ENCODE measurements at regions not wholly inside any gene's neighbourhood (a gene's known extent, or its start where the extent isn't known, plus 50 kb on each side); places are given as distances from the start of the nearest gene placed in this dataset.

GRCh38 chr18:34633368-34633767, 76.7 kb upstream of the DTNA start:
- Mint-ChIP-seq H3K27me3 (peaks cover 0 to 9% of the 10 kb centered on the region in 2 donors), H3K4me3 (no peak overlapping the region), H3K4me1 (no peaks in the 10 kb centered on the region), H3K27ac (no peak overlapping the region), H3K36me3 (no peaks in the 10 kb centered on the region), H3K9me3 (no peaks in the 10 kb centered on the region)
- DNase-seq = no peak
- Histone ChIP-seq H3K27ac (ENCODE audit: low read length) (no peak overlapping the region), H3K36me3 (ENCODE audit: control insufficient read depth in 2 of 2, extremely low read depth in 1 of 2, insufficient read depth in 1 of 2, low read length in 1 of 2) (no peaks in the 10 kb centered on the region), H3K9me3 (no peaks in the 10 kb centered on the region), H3K4me3 (ENCODE audit: control insufficient read depth in 1 of 2, extremely low read depth in 1 of 2, low read length in 1 of 2) (no peak overlapping the region), H3K27me3 (replicated peaks in 1 of 2; ENCODE audit: control insufficient read depth in 2 of 2, extremely low read depth in 1 of 2, insufficient read depth in 2 of 2, low read length in 1 of 2) (no peaks in the 10 kb centered on the region), H3K4me1 (ENCODE audit: control insufficient read depth in 1 of 2, extremely low read depth in 1 of 2, insufficient read depth in 2 of 2, low read length in 2 of 2) (no peaks in the 10 kb centered on the region)
- no peak for ATAC-seq (replicated peaks in 1 of 4)
- no CpG with 5 or more reads among the region's 1 CpG for WGBS (ENCODE audit: insufficient coverage)
- POLR2A ChIA-PET = no interaction called here
- CTCF ChIA-PET = no interaction called here

GRCh38 chr18:34637094-34637801, 72.8 kb upstream of the DTNA start:
- POLR2A ChIA-PET = no interaction called here
- H3K4me3 ChIP-seq (ENCODE audit: control insufficient read depth in 1 of 2, extremely low read depth in 1 of 2, low read length in 1 of 2) = no peak overlapping the region
- Mint-ChIP-seq H3K27ac (no peak overlapping the region), H3K4me1 (no peaks in the 10 kb centered on the region), H3K9me3 (no peaks in the 10 kb centered on the region), H3K36me3 (no peaks in the 10 kb centered on the region), H3K4me3 (no peak overlapping the region), H3K27me3 (no peaks in the 10 kb centered on the region)
- H3K4me1 ChIP-seq (ENCODE audit: control insufficient read depth in 1 of 2, extremely low read depth in 1 of 2, insufficient read depth in 2 of 2, low read length in 2 of 2) = no peaks in the 10 kb centered on the region
- no peaks in the 10 kb centered on the region for H3K27me3 ChIP-seq (replicated peaks in 1 of 2; ENCODE audit: control insufficient read depth in 2 of 2, extremely low read depth in 1 of 2, insufficient read depth in 2 of 2, low read length in 1 of 2)
- no CpG with 5 or more reads among the region's 3 CpGs for WGBS (ENCODE audit: insufficient coverage)
- H3K36me3 ChIP-seq (ENCODE audit: control insufficient read depth in 2 of 2, extremely low read depth in 1 of 2, insufficient read depth in 1 of 2, low read length in 1 of 2) = no peaks in the 10 kb centered on the region
- CTCF ChIA-PET = no interaction called here
- DNase-seq (no peak), ATAC-seq (replicated peaks in 1 of 4) (no peak)
- no peaks in the 10 kb centered on the region for H3K9me3 ChIP-seq
- H3K27ac ChIP-seq (ENCODE audit: low read length) = no peak overlapping the region

- no peak overlapping the region for H3K27ac Mint-ChIP-seq
- POLR2A ChIA-PET = no interaction called here
- WGBS (ENCODE audit: insufficient coverage) = no CpG with 5 or more reads among the region's 1 CpG
- no peaks in the 10 kb centered on the region for H3K36me3 Mint-ChIP-seq
- Histone ChIP-seq H3K9me3 (no peaks in the 10 kb centered on the region), H3K4me3 (ENCODE audit: control insufficient read depth in 1 of 2, extremely low read depth in 1 of 2, low read length in 1 of 2) (no peak overlapping the region), H3K36me3 (ENCODE audit: control insufficient read depth in 2 of 2, extremely low read depth in 1 of 2, insufficient read depth in 1 of 2, low read length in 1 of 2) (no peaks in the 10 kb centered on the region), H3K4me1 (ENCODE audit: control insufficient read depth in 1 of 2, extremely low read depth in 1 of 2, insufficient read depth in 2 of 2, low read length in 2 of 2) (no peaks in the 10 kb centered on the region), H3K27ac (ENCODE audit: low read length) (no peak overlapping the region), H3K27me3 (replicated peaks in 1 of 2; ENCODE audit: control insufficient read depth in 2 of 2, extremely low read depth in 1 of 2, insufficient read depth in 2 of 2, low read length in 1 of 2) (no peaks in the 10 kb centered on the region)
- no peaks in the 10 kb centered on the region for H3K9me3 Mint-ChIP-seq
- no peaks in the 10 kb centered on the region for H3K4me1 Mint-ChIP-seq
- H3K4me3 Mint-ChIP-seq = no peak overlapping the region
- DNase-seq = no peak
- CTCF ChIA-PET = no interaction called here
- no peak for ATAC-seq (replicated peaks in 1 of 4)
- no peaks in the 10 kb centered on the region for H3K27me3 Mint-ChIP-seq
Observed at GRCh38 chr18:34639687-34640086, 70.4 kb upstream of the DTNA start.

- WGBS (ENCODE audit: insufficient coverage) = 50% methylated on average over 1 of the region's 1 CpG
- Mint-ChIP-seq H3K4me3 (no peak overlapping the region), H3K9me3 (no peaks in the 10 kb centered on the region), H3K4me1 (no peaks in the 10 kb centered on the region), H3K27me3 (no peaks in the 10 kb centered on the region), H3K27ac (no peak overlapping the region), H3K36me3 (no peaks in the 10 kb centered on the region)
- no peaks in the 10 kb centered on the region for H3K27me3 ChIP-seq (replicated peaks in 1 of 2; ENCODE audit: control insufficient read depth in 2 of 2, extremely low read depth in 1 of 2, insufficient read depth in 2 of 2, low read length in 1 of 2)
- no peaks in the 10 kb centered on the region for H3K36me3 ChIP-seq (ENCODE audit: control insufficient read depth in 2 of 2, extremely low read depth in 1 of 2, insufficient read depth in 1 of 2, low read length in 1 of 2)
- H3K9me3 ChIP-seq = no peaks in the 10 kb centered on the region
- ATAC-seq (replicated peaks in 1 of 4) (no peak), DNase-seq (no peak)
- ChIA-PET CTCF (no interaction called here), POLR2A (no interaction called here)
- no peak overlapping the region for H3K27ac ChIP-seq (ENCODE audit: low read length)
- no peak overlapping the region for H3K4me3 ChIP-seq (ENCODE audit: control insufficient read depth in 1 of 2, extremely low read depth in 1 of 2, low read length in 1 of 2)
- H3K4me1 ChIP-seq (ENCODE audit: control insufficient read depth in 1 of 2, extremely low read depth in 1 of 2, insufficient read depth in 2 of 2, low read length in 2 of 2) = no peaks in the 10 kb centered on the region
Observed at GRCh38 chr18:34640276-34640675, 69.8 kb upstream of the DTNA start.

GRCh38 chr18:34643989-34644388, 66.1 kb upstream of the DTNA start:
- H3K27ac ChIP-seq (ENCODE audit: low read length) = no peak overlapping the region
- ATAC-seq (replicated peaks in 1 of 4) (no peak), DNase-seq (no peak)
- CTCF ChIA-PET = interaction anchor here in 1 of 2 donors (0.8 kb wide), 1 partner anchor 17 kb away, joined by 4 read pairs; no protein-coding TSS in a partner anchor
- Mint-ChIP-seq H3K27ac (no peak overlapping the region), H3K4me3 (no peak overlapping the region), H3K27me3 (peaks cover 0 to 8% of the 10 kb centered on the region in 2 donors), H3K4me1 (no peaks in the 10 kb centered on the region), H3K9me3 (no peaks in the 10 kb centered on the region), H3K36me3 (no peaks in the 10 kb centered on the region)
- no peaks in the 10 kb centered on the region for H3K36me3 ChIP-seq (ENCODE audit: control insufficient read depth in 2 of 2, extremely low read depth in 1 of 2, insufficient read depth in 1 of 2, low read length in 1 of 2)
- no CpG with 5 or more reads among the region's 2 CpGs for WGBS (ENCODE audit: insufficient coverage)
- no peaks in the 10 kb centered on the region for H3K4me1 ChIP-seq (ENCODE audit: control insufficient read depth in 1 of 2, extremely low read depth in 1 of 2, insufficient read depth in 2 of 2, low read length in 2 of 2)
- no peak overlapping the region for H3K4me3 ChIP-seq (ENCODE audit: control insufficient read depth in 1 of 2, extremely low read depth in 1 of 2, low read length in 1 of 2)
- POLR2A ChIA-PET = no interaction called here
- no peaks in the 10 kb centered on the region for H3K9me3 ChIP-seq
- no peaks in the 10 kb centered on the region for H3K27me3 ChIP-seq (replicated peaks in 1 of 2; ENCODE audit: control insufficient read depth in 2 of 2, extremely low read depth in 1 of 2, insufficient read depth in 2 of 2, low read length in 1 of 2)

GRCh38 chr18:34647251-34647650, 62.8 kb upstream of the DTNA start:
- ATAC-seq (replicated peaks in 1 of 4) (no peak), DNase-seq (no peak)
- no peaks in the 10 kb centered on the region for H3K36me3 ChIP-seq (ENCODE audit: control insufficient read depth in 2 of 2, extremely low read depth in 1 of 2, insufficient read depth in 1 of 2, low read length in 1 of 2)
- Mint-ChIP-seq H3K4me3 (no peak overlapping the region), H3K36me3 (no peaks in the 10 kb centered on the region), H3K4me1 (no peaks in the 10 kb centered on the region), H3K27ac (no peak overlapping the region), H3K9me3 (no peaks in the 10 kb centered on the region), H3K27me3 (peaks cover 2 to 16% of the 10 kb centered on the region in 2 donors)
- ChIA-PET CTCF (no interaction called here), POLR2A (no interaction called here)
- 100% methylated on average over 1 of the region's 4 CpGs for WGBS (ENCODE audit: insufficient coverage)
- no peak overlapping the region for H3K4me3 ChIP-seq (ENCODE audit: control insufficient read depth in 1 of 2, extremely low read depth in 1 of 2, low read length in 1 of 2)
- H3K4me1 ChIP-seq (ENCODE audit: control insufficient read depth in 1 of 2, extremely low read depth in 1 of 2, insufficient read depth in 2 of 2, low read length in 2 of 2) = peaks cover 0 to 2% of the 10 kb centered on the region in 2 experiments
- no peaks in the 10 kb centered on the region for H3K9me3 ChIP-seq
- H3K27ac ChIP-seq (ENCODE audit: low read length) = no peak overlapping the region
- no peaks in the 10 kb centered on the region for H3K27me3 ChIP-seq (replicated peaks in 1 of 2; ENCODE audit: control insufficient read depth in 2 of 2, extremely low read depth in 1 of 2, insufficient read depth in 2 of 2, low read length in 1 of 2)

Data from T-cell (primary cell).